AG10803 (cell line): ENCODE measurements at regions not wholly inside any gene's neighbourhood (a gene's known extent, or its start where the extent isn't known, plus 50 kb on each side); places are given as distances from the start of the nearest gene placed in this dataset.
A peak's percentile ranks its signal among the peaks of the same experiment; 100 is the strongest.
"Not testable (repeated sequence)": the region's sequence is repeated elsewhere in the genome, so short reads cannot be mapped to it uniquely, and the experiment has no call there.

Experiments used
- DNase-seq: peaks from one replicate; pipeline ENCODE4 v3.0.0; 2010; ENCODE audit warnings: low read depth
- H3K4me3 ChIP-seq: 2 replicates; pipeline ENCODE4 v1.5.1; 2011; ENCODE audit warnings: mild to moderate bottlenecking, low read length, control low read depth
- CTCF ChIP-seq: conservative IDR thresholded peaks from 2 replicates; pipeline ENCODE4 v1.5.1; 2011; ENCODE audit warnings: mild to moderate bottlenecking, low read length, control low read depth, inconsistent platforms

GRCh38 chr12:46547421-46548354 lies 175.1 kb upstream of the SLC38A2 start:
- TF ChIP-seq CTCF = no peak
- peak; percentile 69 for DNase-seq
- no peak overlapping the region for H3K4me3 ChIP-seq

- no peak for DNase-seq
- no peak overlapping the region for H3K4me3 ChIP-seq
- no peak for TF ChIP-seq CTCF
Measured at GRCh38 chr12:46546634-46547273, 174.2 kb upstream of the SLC38A2 start.

GRCh38 chr12:46543378-46543795 lies 170.8 kb upstream of the SLC38A2 start:
- DNase-seq, H3K4me3 ChIP-seq: not testable (repeated sequence)

- TF ChIP-seq CTCF = no peak
Measured at GRCh38 chr12:46538976-46539375, 166.4 kb upstream of the SLC38A2 start.

GRCh38 chr12:46537387-46537955 lies 164.9 kb upstream of the SLC38A2 start:
- no peak overlapping the region for H3K4me3 ChIP-seq
- DNase-seq = no peak

More at GRCh38 chr12:46538976-46539375, 166.4 kb upstream of the SLC38A2 start:
- no peak for DNase-seq
- no peak overlapping the region for H3K4me3 ChIP-seq

GRCh38 chr12:46536316-46536715 lies 163.7 kb upstream of the SLC38A2 start:
- not testable (repeated sequence) for DNase-seq, H3K4me3 ChIP-seq

More at GRCh38 chr12:46537387-46537955, 164.9 kb upstream of the SLC38A2 start:
- no peak for TF ChIP-seq CTCF

- no peak for TF ChIP-seq CTCF
- DNase-seq = no peak
- no peak overlapping the region for H3K4me3 ChIP-seq
Measured at GRCh38 chr12:46535907-46536306, 163.3 kb upstream of the SLC38A2 start.

- no peak overlapping the region for H3K4me3 ChIP-seq
- TF ChIP-seq CTCF = no peak
- DNase-seq = no peak
Measured at GRCh38 chr12:46535376-46535775, 162.8 kb upstream of the SLC38A2 start.
